HepG2 (cell line): ENCODE measurements at regions not wholly inside any gene's neighbourhood (a gene's known extent, or its start where the extent isn't known, plus 50 kb on each side); places are given as distances from the start of the nearest gene placed in this dataset.

Experiments
- ATAC-seq: fragments of 200-7000 bp; cut with Tn5 transposase; 3 replicates; pipeline ENCODE4 v1.9.1; 2020; ENCODE audit warnings: mild to moderate bottlenecking, moderate library complexity
- BruUV-seq: library from RNA; stranded (reverse); fragments of 400-500 nt; replicated peaks from 2 replicates; lab custom pipeline; 2021; lab: Mats Ljungman, UMichigan
- CTCF ChIA-PET: fragments of 300-600 bp; formaldehyde crosslinking; extraction: SDS; loops from one replicate; lab custom pipeline; 2021; ENCODE audit warnings: low total read pairs, inconsistent platforms, low intra/inter-chr PET ratio; lab: Yijun Ruan, JAX
- POLR2A ChIA-PET: fragments of 350-600 bp; sonication (Branson Sonifier 250); formaldehyde crosslinking; loops from one replicate; lab custom pipeline; 2020; ENCODE audit warnings: antibody characterized with exemption, inconsistent platforms; lab: Yijun Ruan, JAX
- DNase-seq: peaks from one replicate; pipeline ENCODE4 v3.0.0-alpha.2; 2015; ENCODE audit warnings: low spot score
- FAIRE-seq: peaks from 3 replicates; lab custom pipeline; 2011; peaks lifted over from hg19 to GRCh38; lab: Jason Lieb, UNC
- H2AFZ ChIP-seq: one replicate; pipeline ENCODE4 v1.6.1; 2011; ENCODE audit warnings: low read length, inconsistent platforms
- H3K27ac ChIP-seq: fragments of 300-600 bp; 3 replicates; pipeline ENCODE4 v1.8.0; 2011; ENCODE audit warnings: mixed run types, mild to moderate bottlenecking, mixed read lengths, low read length, inconsistent platforms; ENCODE audit not compliant: insufficient read depth; ENCODE audit errors: extremely low read length
- H3K27me3 ChIP-seq, 2 experiments: fragments of 200-600 bp in 1 of 2; 2 replicates in 1 of 2; 3 replicates in 1 of 2; pipeline versions ENCODE4 v1.6.0 to v1.8.0; 2011; ENCODE audit warnings: low read length in 2 of 2, mild to moderate bottlenecking in 2 of 2, moderate library complexity in 2 of 2, inconsistent platforms in 1 of 2; ENCODE audit not compliant: insufficient read depth in 2 of 2, control insufficient read depth in 1 of 2
- H3K36me3 ChIP-seq, 2 experiments: fragments of 200-600 bp in 1 of 2; replicated peaks in 1 of 2; 2 replicates in 1 of 2; 3 replicates in 1 of 2; pipeline versions ENCODE4 v1.5.1 to v1.8.0; 2011; ENCODE audit warnings: low read length in 2 of 2, inconsistent platforms in 1 of 2; ENCODE audit not compliant: insufficient read depth in 2 of 2, control insufficient read depth in 1 of 2
- H3K4me1 ChIP-seq: 2 replicates; pipeline ENCODE4 v1.5.1; 2012; ENCODE audit warnings: low read length, inconsistent platforms; ENCODE audit not compliant: insufficient read depth
- H3K4me2 ChIP-seq: 2 replicates; pipeline ENCODE4 v1.6.0; 2011; ENCODE audit warnings: low read depth, low read length, inconsistent platforms
- H3K4me3 ChIP-seq, 3 experiments: fragments of 200-600 bp in 1 of 3; sonication (generic), shearing (Covaris generic) in 1 of 3; replicated peaks in 1 of 3; 2 replicates each; pipeline ENCODE4 v1.5.1; 2011 to 2016; ENCODE audit warnings: low read length in 3 of 3, inconsistent platforms in 2 of 3, low read depth in 2 of 3, mild to moderate bottlenecking in 2 of 3, control low read depth in 1 of 3, mixed read lengths in 1 of 3; ENCODE audit not compliant: insufficient read depth in 1 of 3
- H3K79me2 ChIP-seq: one replicate; pipeline ENCODE4 v1.6.1; 2011; ENCODE audit warnings: low read length, inconsistent platforms; ENCODE audit not compliant: insufficient read depth
- H3K9ac ChIP-seq: 2 replicates; pipeline ENCODE4 v1.6.0; 2011; ENCODE audit warnings: mild to moderate bottlenecking, low read depth, low read length, inconsistent platforms; ENCODE audit not compliant: insufficient read depth
- H3K9me3 ChIP-seq: 2 replicates; pipeline ENCODE4 v1.5.1; 2012; ENCODE audit warnings: mild to moderate bottlenecking, low read length
- H4K20me1 ChIP-seq: 2 replicates; pipeline ENCODE4 v1.6.0; 2011; ENCODE audit warnings: inconsistent platforms, mild to moderate bottlenecking, low read length, moderate library complexity; ENCODE audit not compliant: insufficient read depth
- FOXC1 ChIP-seq: sonication (generic); formaldehyde crosslinking; IDR thresholded peaks from 2 replicates; pipeline ENCODE4 v1.8.0; 2022; ENCODE audit warnings: mild to moderate bottlenecking, missing genetic modification reagents, borderline replicate concordance
- KDM1A ChIP-seq: IDR thresholded peaks from 2 replicates; pipeline ENCODE4 v1.6.1; 2016; ENCODE audit warnings: missing compliant biosample characterization
- KLF12 ChIP-seq: sonication (generic); formaldehyde crosslinking; IDR thresholded peaks from 2 replicates; pipeline ENCODE4 v1.4.0; 2020; ENCODE audit warnings: missing genetic modification reagents, borderline replicate concordance
- KLF16 ChIP-seq, 2 experiments: sonication (generic) in 1 of 2; formaldehyde crosslinking in 1 of 2; IDR thresholded peaks; 2 replicates each; pipeline versions ENCODE4 v1.6.1 to v1.8.0; 2016 to 2023; ENCODE audit warnings: missing genetic modification reagents in 2 of 2, missing compliant biosample characterization in 1 of 2
- SAP130 ChIP-seq: IDR thresholded peaks from 2 replicates; pipeline ENCODE4 v1.6.1; 2016; ENCODE audit warnings: low read depth
- ZNF24 ChIP-seq: fragments of 450-650 bp; IDR thresholded peaks from 2 replicates; pipeline ENCODE4 v1.6.1; 2017; ENCODE audit warnings: antibody characterized with exemption, mild to moderate bottlenecking
- ZNF343 ChIP-seq: sonication (generic); formaldehyde crosslinking; IDR thresholded peaks from 2 replicates; pipeline ENCODE4 v1.4.0; 2020; ENCODE audit warnings: mild to moderate bottlenecking, missing genetic modification reagents
- WGBS: methylation state at CpG from one replicate; pipeline ENCODE4 v1.1.6; 2017; ENCODE audit warnings: low lambda C conversion rate; 5-methylcytosine and 5-hydroxymethylcytosine counted together
- in situ Hi-C: cut with HindIII; loops from 2 replicates; pipeline ENCODE4 v1.10.0; 2017; ENCODE audit warnings: low pct_unique_long_range_greater_than_20kb; ENCODE audit not compliant: extremely low pct_ligation_motif_present
- intact Hi-C: fragments of 100-400 bp; cut with micrococcal nuclease; formaldehyde crosslinking; loops from one replicate; pipeline ENCODE4 v1.10.0; 2022; ENCODE audit not compliant: unreplicated experiment

DNA sequence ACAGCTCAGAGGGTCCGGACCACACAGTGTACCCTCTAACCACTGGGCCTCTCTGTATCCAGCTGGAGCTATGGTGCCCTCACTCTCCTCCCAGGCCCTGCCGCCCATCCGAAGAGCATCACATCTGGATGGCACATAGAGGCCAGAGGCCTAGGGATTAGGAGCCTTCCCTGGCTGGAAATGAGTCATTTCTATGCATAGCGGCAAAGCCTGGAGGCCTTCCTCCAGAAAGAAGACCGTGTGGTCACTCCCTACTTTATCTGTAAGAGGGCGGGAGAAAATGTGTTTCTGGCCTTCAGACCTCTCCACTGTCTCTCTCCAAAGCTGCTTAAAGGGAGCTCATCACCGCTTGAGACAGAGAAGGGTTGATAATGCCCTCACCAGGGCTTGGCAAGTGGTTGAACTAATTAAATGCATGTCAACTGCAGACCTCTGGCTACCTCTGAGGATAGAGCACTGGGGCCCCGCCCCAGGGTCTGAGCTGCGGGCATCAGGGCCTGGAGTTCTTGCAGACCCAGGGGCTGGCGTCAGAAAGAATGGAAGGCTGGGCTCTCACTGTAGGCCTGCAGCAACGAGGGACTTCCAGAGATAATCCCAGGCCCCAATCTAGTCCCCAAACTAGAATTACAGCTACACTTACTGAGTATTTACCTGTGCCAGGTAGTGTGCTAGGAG lies 122.2 kb downstream of the IRX5 start (continued):
- no peak for TF ChIP-seq KDM1A (CRISPR knock-in tag)
- TF ChIP-seq KLF12 (CRISPR knock-in tag) = no peak
- no peak for TF ChIP-seq KLF16 (CRISPR knock-in tag; IDR thresholded peaks at IDR 0.05)
- TF ChIP-seq SAP130 (CRISPR knock-in tag) = no peak
- no peak for TF ChIP-seq ZNF24

DNA sequence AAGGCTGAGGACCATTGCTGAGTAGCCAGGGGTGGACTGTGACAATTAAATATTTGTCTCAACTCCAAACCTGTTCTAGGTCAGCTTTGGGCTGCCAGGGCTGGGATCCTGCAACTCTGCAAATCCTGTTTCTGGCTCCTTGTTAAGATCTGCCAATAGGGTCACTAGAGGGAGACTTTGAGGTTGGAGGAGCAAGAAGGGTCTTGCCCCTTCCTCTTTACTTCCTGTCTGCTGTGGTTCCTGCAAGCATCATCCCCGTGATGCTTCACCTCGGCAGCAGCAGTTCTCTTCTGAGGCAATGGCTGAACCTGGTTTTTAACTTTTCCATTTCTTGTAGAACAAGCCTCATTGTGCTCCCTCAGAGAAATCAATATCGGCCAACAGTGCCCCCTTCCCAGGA lies 124.6 kb downstream of the IRX5 start:
- WGBS = 48% methylated on average over 3 of the region's 3 CpGs
- H3K27me3 ChIP-seq = no peaks in the 10 kb centered on the region
- peak; percentile 97 for TF ChIP-seq ZNF343 (CRISPR knock-in tag)
- no peak for TF ChIP-seq FOXC1 (CRISPR knock-in tag)
- TF ChIP-seq, all 625 proteins: peak for 1
- H2AFZ ChIP-seq = no peak overlapping the region
- no peak overlapping the region for H3K4me2 ChIP-seq
- H3K9me3 ChIP-seq = 0 out of 2 replicates have a peak, but pooled peaks cover 6% of the 10 kb centered on the region
- BruUV-seq = no TSS peak
- H3K36me3 ChIP-seq = no peaks in the 10 kb centered on the region
- H3K79me2 ChIP-seq = no peaks in the 10 kb centered on the region
- H3K27ac ChIP-seq = no peak overlapping the region
- ChIA-PET CTCF (no interaction called here), POLR2A (no interaction called here)
- FAIRE-seq (no peak), DNase-seq (no peak), ATAC-seq (no peak)
- H3K9ac ChIP-seq = no peak overlapping the region
- no peaks in the 10 kb centered on the region for H4K20me1 ChIP-seq
- H3K4me3 ChIP-seq = no peak overlapping the region
- intact Hi-C loops = no loop called here
- H3K4me1 ChIP-seq = no peaks in the 10 kb centered on the region
- in situ Hi-C loops = no loop called here
